SK-N-SH treated with all-trans-retinoic acid at 6 μM for 48 hours (cell line): ENCODE measurements at regions not wholly inside any gene's neighbourhood (a gene's known extent, or its start where the extent isn't known, plus 50 kb on each side); places are given as distances from the start of the nearest gene placed in this dataset.

Experiments
- ARNTL ChIP-seq: fragments of 450-650 bp; formaldehyde crosslinking; IDR thresholded peaks from 2 replicates; pipeline ENCODE4 v1.5.0; 2020; ENCODE audit warnings: low read depth, mild to moderate bottlenecking, moderate library complexity, borderline replicate concordance
- GLIS3 ChIP-seq: fragments of 250-450 bp; sonication (Bioruptor Pico); IDR thresholded peaks from 2 replicates; pipeline ENCODE4 v1.5.0; 2020; ENCODE audit warnings: mild to moderate bottlenecking, moderate library complexity
- ISL1 ChIP-seq: fragments of 250-450 bp; sonication (Bioruptor Pico); IDR thresholded peaks from 2 replicates; pipeline ENCODE4 v2.1.2; 2022; ENCODE audit warnings: mild to moderate bottlenecking, moderate library complexity
- OSR1 ChIP-seq: fragments of 250-450 bp; sonication (Bioruptor Pico); IDR thresholded peaks from 2 replicates; pipeline ENCODE4 v1.8.0; 2022; ENCODE audit warnings: moderate library complexity, mild to moderate bottlenecking, inconsistent platforms
- PPARA ChIP-seq: fragments of 250-450 bp; sonication (Bioruptor Pico); IDR thresholded peaks from 2 replicates; pipeline ENCODE4 v1.5.0; 2020; ENCODE audit warnings: mild to moderate bottlenecking, borderline replicate concordance
- TCF4 ChIP-seq: fragments of 250-450 bp; sonication (Bioruptor Pico); IDR thresholded peaks from 2 replicates; pipeline ENCODE4 v1.8.0; 2021; ENCODE audit warnings: mild to moderate bottlenecking, moderate library complexity, borderline replicate concordance
- TOX ChIP-seq: fragments of 250-450 bp; sonication (Bioruptor Pico); IDR thresholded peaks from 2 replicates; pipeline ENCODE4 v1.8.0; 2021; ENCODE audit warnings: mild to moderate bottlenecking, moderate library complexity, borderline replicate concordance
- ZC3H10 ChIP-seq: fragments of 250-450 bp; sonication (Bioruptor Pico); IDR thresholded peaks from 2 replicates; pipeline ENCODE4 v1.5.1; 2021; ENCODE audit warnings: mild to moderate bottlenecking, moderate library complexity
- ZFP3 ChIP-seq: fragments of 250-450 bp; sonication (Bioruptor Pico); IDR thresholded peaks from 2 replicates; pipeline ENCODE4 v1.5.0; 2020; ENCODE audit warnings: mild to moderate bottlenecking, moderate library complexity
- ZFP30 ChIP-seq: fragments of 450-650 bp; formaldehyde crosslinking; IDR thresholded peaks from 2 replicates; pipeline ENCODE4 v1.5.0; 2022; ENCODE audit warnings: mild to moderate bottlenecking, moderate library complexity
- TF ChIP-seq, protein P1 (sequence below): fragments of 250-450 bp; sonication (Bioruptor Pico); IDR thresholded peaks from 2 replicates; pipeline ENCODE4 v1.8.0; 2020; ENCODE audit warnings: mild to moderate bottlenecking, moderate library complexity, borderline replicate concordance
- TF ChIP-seq, protein P2 (sequence below): fragments of 250-450 bp; sonication (Bioruptor Pico); IDR thresholded peaks from 2 replicates; pipeline ENCODE4 v1.5.1; 2021; ENCODE audit warnings: mild to moderate bottlenecking, moderate library complexity
- TF ChIP-seq, protein P3 (sequence below): fragments of 250-450 bp; sonication (Bioruptor Pico); IDR thresholded peaks from 2 replicates; pipeline ENCODE4 v1.5.1; 2020; ENCODE audit warnings: low read depth, mild to moderate bottlenecking, moderate library complexity
- TF ChIP-seq, protein P4 (sequence below): fragments of 250-450 bp; sonication (Bioruptor Pico); IDR thresholded peaks from 2 replicates; pipeline ENCODE4 v1.8.0; 2021; ENCODE audit warnings: low read depth, mild to moderate bottlenecking, moderate library complexity, borderline replicate concordance

DNA sequence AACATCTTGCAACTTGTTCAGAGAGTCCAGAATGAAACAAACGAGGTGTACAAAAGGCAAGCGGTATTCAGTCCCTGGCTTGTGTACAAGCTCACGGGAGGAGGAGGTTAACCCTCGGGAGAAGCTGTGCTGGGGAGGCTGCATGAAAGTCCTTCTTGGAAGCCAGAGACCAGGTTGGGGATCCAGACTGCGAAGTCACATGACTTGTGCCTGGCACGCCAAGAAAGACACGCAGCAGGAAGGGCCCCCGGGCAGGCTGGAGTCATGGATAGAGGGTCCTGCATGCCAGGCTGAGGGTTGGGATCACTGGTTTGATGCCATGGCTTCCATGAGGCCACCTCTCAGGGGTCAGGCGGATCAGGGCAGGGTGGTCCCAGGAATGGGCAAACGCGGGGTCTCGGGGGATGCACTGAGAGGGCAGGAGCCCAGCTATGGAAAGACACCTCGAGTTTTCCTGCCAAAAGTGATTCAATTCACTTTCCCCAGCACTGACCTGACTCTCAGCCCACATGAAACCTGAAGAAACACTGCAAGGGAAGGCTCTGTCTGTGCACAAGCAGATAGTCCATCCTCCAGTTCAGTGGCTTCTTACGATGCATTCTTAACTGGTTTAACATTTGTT is 79.4 kb downstream of the DLL1 start:
- TF ChIP-seq TOX (CRISPR knock-in tag) (no peak), ZFP30 (CRISPR knock-in tag) (no peak), TCF4 (CRISPR knock-in tag) (no peak), OSR1 (no peak), ARNTL (no peak), PPARA (CRISPR knock-in tag) (no peak), ISL1 (no peak), GLIS3 (CRISPR knock-in tag) (no peak), ZFP3 (CRISPR knock-in tag) (no peak), ZC3H10 (no peak)
- TF ChIP-seq, protein P1, sequence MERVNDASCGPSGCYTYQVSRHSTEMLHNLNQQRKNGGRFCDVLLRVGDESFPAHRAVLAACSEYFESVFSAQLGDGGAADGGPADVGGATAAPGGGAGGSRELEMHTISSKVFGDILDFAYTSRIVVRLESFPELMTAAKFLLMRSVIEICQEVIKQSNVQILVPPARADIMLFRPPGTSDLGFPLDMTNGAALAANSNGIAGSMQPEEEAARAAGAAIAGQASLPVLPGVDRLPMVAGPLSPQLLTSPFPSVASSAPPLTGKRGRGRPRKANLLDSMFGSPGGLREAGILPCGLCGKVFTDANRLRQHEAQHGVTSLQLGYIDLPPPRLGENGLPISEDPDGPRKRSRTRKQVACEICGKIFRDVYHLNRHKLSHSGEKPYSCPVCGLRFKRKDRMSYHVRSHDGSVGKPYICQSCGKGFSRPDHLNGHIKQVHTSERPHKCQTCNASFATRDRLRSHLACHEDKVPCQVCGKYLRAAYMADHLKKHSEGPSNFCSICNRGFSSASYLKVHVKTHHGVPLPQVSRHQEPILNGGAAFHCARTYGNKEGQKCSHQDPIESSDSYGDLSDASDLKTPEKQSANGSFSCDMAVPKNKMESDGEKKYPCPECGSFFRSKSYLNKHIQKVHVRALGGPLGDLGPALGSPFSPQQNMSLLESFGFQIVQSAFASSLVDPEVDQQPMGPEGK (CRISPR knock-in tag): no peak
- TF ChIP-seq, protein P2, sequence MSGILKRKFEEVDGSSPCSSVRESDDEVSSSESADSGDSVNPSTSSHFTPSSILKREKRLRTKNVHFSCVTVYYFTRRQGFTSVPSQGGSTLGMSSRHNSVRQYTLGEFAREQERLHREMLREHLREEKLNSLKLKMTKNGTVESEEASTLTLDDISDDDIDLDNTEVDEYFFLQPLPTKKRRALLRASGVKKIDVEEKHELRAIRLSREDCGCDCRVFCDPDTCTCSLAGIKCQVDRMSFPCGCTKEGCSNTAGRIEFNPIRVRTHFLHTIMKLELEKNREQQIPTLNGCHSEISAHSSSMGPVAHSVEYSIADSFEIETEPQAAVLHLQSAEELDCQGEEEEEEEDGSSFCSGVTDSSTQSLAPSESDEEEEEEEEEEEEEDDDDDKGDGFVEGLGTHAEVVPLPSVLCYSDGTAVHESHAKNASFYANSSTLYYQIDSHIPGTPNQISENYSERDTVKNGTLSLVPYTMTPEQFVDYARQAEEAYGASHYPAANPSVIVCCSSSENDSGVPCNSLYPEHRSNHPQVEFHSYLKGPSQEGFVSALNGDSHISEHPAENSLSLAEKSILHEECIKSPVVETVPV: no peak
- TF ChIP-seq, protein P3, sequence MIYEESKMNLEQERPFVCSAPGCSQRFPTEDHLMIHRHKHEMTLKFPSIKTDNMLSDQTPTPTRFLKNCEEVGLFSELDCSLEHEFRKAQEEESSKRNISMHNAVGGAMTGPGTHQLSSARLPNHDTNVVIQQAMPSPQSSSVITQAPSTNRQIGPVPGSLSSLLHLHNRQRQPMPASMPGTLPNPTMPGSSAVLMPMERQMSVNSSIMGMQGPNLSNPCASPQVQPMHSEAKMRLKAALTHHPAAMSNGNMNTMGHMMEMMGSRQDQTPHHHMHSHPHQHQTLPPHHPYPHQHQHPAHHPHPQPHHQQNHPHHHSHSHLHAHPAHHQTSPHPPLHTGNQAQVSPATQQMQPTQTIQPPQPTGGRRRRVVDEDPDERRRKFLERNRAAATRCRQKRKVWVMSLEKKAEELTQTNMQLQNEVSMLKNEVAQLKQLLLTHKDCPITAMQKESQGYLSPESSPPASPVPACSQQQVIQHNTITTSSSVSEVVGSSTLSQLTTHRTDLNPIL (CRISPR knock-in tag): no peak
- TF ChIP-seq, protein P4, sequence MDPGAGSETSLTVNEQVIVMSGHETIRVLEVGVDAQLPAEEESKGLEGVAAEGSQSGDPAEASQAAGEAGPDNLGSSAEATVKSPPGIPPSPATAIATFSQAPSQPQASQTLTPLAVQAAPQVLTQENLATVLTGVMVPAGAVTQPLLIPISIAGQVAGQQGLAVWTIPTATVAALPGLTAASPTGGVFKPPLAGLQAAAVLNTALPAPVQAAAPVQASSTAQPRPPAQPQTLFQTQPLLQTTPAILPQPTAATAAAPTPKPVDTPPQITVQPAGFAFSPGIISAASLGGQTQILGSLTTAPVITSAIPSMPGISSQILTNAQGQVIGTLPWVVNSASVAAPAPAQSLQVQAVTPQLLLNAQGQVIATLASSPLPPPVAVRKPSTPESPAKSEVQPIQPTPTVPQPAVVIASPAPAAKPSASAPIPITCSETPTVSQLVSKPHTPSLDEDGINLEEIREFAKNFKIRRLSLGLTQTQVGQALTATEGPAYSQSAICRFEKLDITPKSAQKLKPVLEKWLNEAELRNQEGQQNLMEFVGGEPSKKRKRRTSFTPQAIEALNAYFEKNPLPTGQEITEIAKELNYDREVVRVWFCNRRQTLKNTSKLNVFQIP (CRISPR knock-in tag): no peak
